ENCODE measurements at regions not wholly inside any gene's neighbourhood (a gene's known extent, or its start where the extent isn't known, plus 50 kb on each side); places are given as distances from the start of the nearest gene placed in this dataset.
"Not testable (repeated sequence)": the region's sequence is repeated elsewhere in the genome, so short reads cannot be mapped to it uniquely, and the experiment has no call there.

DNA sequence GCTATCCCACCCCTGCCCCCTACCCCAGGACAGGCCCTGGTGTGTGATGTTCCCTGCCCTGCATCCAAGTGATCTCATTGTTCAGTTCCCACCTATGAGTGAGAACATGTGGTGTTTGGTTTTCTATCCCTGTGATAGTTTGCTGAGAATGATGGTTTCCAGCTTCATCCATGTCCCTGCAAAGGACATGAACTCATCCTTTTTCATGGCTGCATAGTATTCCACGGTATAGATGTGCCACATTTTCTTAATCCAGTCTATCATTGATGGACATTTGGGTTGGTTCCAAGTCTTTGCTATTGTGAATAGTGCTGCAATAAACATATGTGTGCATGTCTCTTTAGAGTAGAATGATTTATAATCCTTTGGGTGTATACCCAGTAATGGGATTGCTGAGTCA lies 326.9 kb upstream of the SPAG17 start:
- not testable (repeated sequence) for TF ChIP-seq POLR2A, EP300 (IDR thresholded peaks at IDR 0.05)
- TF ChIP-seq, protein P1, sequence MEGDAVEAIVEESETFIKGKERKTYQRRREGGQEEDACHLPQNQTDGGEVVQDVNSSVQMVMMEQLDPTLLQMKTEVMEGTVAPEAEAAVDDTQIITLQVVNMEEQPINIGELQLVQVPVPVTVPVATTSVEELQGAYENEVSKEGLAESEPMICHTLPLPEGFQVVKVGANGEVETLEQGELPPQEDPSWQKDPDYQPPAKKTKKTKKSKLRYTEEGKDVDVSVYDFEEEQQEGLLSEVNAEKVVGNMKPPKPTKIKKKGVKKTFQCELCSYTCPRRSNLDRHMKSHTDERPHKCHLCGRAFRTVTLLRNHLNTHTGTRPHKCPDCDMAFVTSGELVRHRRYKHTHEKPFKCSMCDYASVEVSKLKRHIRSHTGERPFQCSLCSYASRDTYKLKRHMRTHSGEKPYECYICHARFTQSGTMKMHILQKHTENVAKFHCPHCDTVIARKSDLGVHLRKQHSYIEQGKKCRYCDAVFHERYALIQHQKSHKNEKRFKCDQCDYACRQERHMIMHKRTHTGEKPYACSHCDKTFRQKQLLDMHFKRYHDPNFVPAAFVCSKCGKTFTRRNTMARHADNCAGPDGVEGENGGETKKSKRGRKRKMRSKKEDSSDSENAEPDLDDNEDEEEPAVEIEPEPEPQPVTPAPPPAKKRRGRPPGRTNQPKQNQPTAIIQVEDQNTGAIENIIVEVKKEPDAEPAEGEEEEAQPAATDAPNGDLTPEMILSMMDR (IDR thresholded peaks at IDR 0.05): not testable (repeated sequence)

Data from ovary (tissue), 3 donors.